Ovary (tissue), 7 donors: ENCODE measurements at regions not wholly inside any gene's neighbourhood (a gene's known extent, or its start where the extent isn't known, plus 50 kb on each side); places are given as distances from the start of the nearest gene placed in this dataset.

Experiments
- DNase-seq, 5 donors: peaks; one replicate each; pipeline ENCODE4 v3.0.0-alpha.2; 2019 to 2020
- H3K27ac ChIP-seq, 2 donors: fragments of 200-600 bp; one replicate each; pipeline versions ENCODE4 v1.5.1 to v1.8.0; 2019 to 2022
- H3K27me3 ChIP-seq: fragments of 200-600 bp; one replicate; pipeline ENCODE4 v1.8.0; 2022
- H3K36me3 ChIP-seq: fragments of 200-600 bp; sonication (generic); one replicate; pipeline ENCODE4 v1.5.1; 2019
- H3K4me1 ChIP-seq: one replicate; pipeline ENCODE4 v1.8.1; 2013; ENCODE audit warnings: mild to moderate bottlenecking, moderate library complexity; ENCODE audit not compliant: insufficient read depth
- H3K4me3 ChIP-seq: fragments of 200-600 bp; sonication (generic); one replicate; pipeline ENCODE4 v1.5.1; 2017
- H3K9me3 ChIP-seq, 2 donors: fragments of 200-600 bp in 1 of 2; sonication (generic) in 1 of 2; one replicate each; pipeline versions ENCODE4 v1.5.1 to v1.8.1; 2013 to 2019; ENCODE audit warnings: mild to moderate bottlenecking in 1 of 2, moderate library complexity in 1 of 2
- EP300 ChIP-seq: sonication (generic); formaldehyde crosslinking; IDR thresholded peaks from one replicate; pipeline ENCODE4 v1.6.1; 2017; ENCODE audit warnings: antibody characterized with exemption
- POLR2A ChIP-seq: fragments of 450-650 bp; IDR thresholded peaks from one replicate; pipeline ENCODE4 v1.6.1; 2017; ENCODE audit warnings: antibody characterized with exemption, mild to moderate bottlenecking, moderate library complexity
- WGBS, 3 donors: extraction: QIAGEN DNeasy Blood & Tissue Kit in 1 of 3; methylation state at CpG; one replicate each; pipeline versions ENCODE4 v1.1.5 to v1.1.7; 2013 to 2017; 5-methylcytosine and 5-hydroxymethylcytosine counted together
- intact Hi-C, 4 donors: fragments of 100-400 bp; cut with DNase I; formaldehyde crosslinking; loops; one replicate each; pipeline versions ENCODE4 v1.11.0 to v1.15.1; 2022 to 2023
- TF ChIP-seq, protein P1 (sequence below), 3 donors: fragments of 450-650 bp in 2 of 3; fragments of 200-600 bp in 1 of 3; IDR thresholded peaks; one replicate each; pipeline versions ENCODE4 v1.5.1 to v1.8.0; 2016 to 2022; ENCODE audit warnings: antibody characterized with exemption in 3 of 3, mild to moderate bottlenecking in 1 of 3
- donor health status: DM: no; HTN: no; CAD: no; lungs with moderate emphysema.
- donor health status: DM: no; HTN: no; CAD: no.
- donor health status: Bipolar disorder and iron deficiency.
- donor health status: DM: no; HTN: no; CAD: no.
- donor health status: DM: yes; HTN: yes; CAD: no.

DNA sequence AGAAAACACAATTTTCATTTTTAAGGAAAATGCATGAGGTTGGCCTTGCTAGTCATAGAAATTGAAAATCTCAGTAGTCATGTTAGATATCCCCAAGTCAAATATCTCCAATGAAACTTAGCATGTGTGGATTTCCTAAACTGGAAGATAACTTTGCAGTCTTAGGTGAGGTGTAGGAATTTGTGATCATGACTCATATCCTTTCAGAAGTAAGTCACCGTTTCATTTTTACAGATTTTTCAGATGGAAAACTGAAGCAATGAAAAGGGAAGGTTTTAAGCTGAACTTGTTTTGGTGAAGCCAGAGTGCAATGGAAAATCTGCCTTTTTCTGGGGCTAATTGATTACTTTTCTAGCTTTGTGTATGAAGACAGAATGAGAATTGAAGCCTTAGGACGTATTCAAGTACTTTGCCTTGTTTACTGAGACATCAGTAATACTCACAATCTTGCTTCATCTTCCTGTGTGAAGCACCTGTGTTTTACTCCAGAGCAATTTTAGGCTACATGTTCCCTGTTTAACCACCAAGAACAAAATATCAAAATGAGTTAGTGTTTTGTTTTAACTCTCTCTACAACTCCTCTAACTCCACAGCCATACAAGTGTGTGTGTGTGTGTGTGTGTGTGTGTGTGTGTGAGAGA, 1662.8 kb upstream of the ADGRL3 start:
- H3K4me3 ChIP-seq = no peak overlapping the region
- H3K9me3 ChIP-seq = no peaks in the 10 kb centered on the region
- no peaks in the 10 kb centered on the region for H3K27me3 ChIP-seq
- WGBS, 3 donors = 58 to 65% (median 59%) methylated on average over 2 of the region's 2 CpGs
- H3K36me3 ChIP-seq = no peaks in the 10 kb centered on the region
- TF ChIP-seq POLR2A = no peak
- TF ChIP-seq, protein P1, sequence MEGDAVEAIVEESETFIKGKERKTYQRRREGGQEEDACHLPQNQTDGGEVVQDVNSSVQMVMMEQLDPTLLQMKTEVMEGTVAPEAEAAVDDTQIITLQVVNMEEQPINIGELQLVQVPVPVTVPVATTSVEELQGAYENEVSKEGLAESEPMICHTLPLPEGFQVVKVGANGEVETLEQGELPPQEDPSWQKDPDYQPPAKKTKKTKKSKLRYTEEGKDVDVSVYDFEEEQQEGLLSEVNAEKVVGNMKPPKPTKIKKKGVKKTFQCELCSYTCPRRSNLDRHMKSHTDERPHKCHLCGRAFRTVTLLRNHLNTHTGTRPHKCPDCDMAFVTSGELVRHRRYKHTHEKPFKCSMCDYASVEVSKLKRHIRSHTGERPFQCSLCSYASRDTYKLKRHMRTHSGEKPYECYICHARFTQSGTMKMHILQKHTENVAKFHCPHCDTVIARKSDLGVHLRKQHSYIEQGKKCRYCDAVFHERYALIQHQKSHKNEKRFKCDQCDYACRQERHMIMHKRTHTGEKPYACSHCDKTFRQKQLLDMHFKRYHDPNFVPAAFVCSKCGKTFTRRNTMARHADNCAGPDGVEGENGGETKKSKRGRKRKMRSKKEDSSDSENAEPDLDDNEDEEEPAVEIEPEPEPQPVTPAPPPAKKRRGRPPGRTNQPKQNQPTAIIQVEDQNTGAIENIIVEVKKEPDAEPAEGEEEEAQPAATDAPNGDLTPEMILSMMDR (IDR thresholded peaks at IDR 0.05) = no peak
- no peak for TF ChIP-seq EP300
- H3K27ac ChIP-seq = no peak overlapping the region
- DNase-seq = no peak
- intact Hi-C loops = no loop called here
- H3K4me1 ChIP-seq = no peaks in the 10 kb centered on the region

DNA sequence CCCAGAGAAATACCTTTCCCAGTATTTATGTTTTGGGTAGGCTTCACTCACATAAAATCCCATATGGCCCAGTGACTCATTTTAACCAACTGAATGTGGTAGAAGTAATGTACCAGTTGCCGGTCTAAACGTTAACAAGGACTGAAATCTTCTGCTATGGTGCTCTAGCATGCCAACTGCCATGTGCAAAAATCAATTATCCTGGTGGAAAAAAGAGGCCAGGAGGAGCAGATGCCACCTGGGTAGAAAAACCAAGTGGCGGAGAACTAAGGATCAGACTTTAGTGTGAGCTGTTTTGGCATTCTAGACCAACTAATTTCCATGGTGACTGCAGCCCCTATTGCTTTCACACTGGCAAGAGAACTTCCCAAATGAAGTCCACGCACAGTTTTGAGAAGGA, 1660.7 kb upstream of the ADGRL3 start:
- H3K36me3 ChIP-seq = no peaks in the 10 kb centered on the region
- TF ChIP-seq EP300 (no peak), POLR2A (no peak)
- TF ChIP-seq, protein P1 (IDR thresholded peaks at IDR 0.05) = no peak
- H3K4me1 ChIP-seq = no peaks in the 10 kb centered on the region
- H3K9me3 ChIP-seq = no peaks in the 10 kb centered on the region
- DNase-seq = no peak
- H3K27me3 ChIP-seq = no peaks in the 10 kb centered on the region
- intact Hi-C loops = no loop called here
- H3K4me3 ChIP-seq = no peak overlapping the region
- WGBS, 3 donors = 88 to 93% (median 89%) methylated on average over 4 of the region's 4 CpGs
- H3K27ac ChIP-seq = no peak overlapping the region

DNA sequence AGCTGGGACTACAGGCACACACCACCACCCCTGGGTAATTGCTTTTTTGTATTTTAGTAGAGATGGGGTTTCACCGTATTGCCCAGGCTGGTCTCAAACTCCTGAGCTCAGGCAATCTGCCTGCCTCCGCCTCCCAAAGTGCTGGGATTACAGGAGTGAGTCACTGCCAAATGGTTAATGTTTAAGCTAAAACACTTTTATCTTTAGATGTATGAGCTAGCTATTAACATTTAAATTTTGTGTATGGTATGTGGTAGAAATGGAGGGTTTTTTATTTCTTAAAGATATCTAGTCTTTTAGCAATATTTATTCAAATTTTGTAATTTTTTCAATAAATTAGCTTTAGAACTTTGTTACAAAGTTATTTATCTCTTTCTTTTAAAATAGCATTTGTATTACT, 1659.8 kb upstream of the ADGRL3 start:
- intact Hi-C loops = no loop called here
- Histone ChIP-seq H3K36me3 (no peaks in the 10 kb centered on the region), H3K4me3 (no peak overlapping the region), H3K9me3 (no peaks in the 10 kb centered on the region), H3K27me3 (no peaks in the 10 kb centered on the region), H3K27ac (no peak overlapping the region), H3K4me1 (no peaks in the 10 kb centered on the region)
- WGBS, 3 donors = 73 to 82% (median 80%) methylated on average over 2 of the region's 2 CpGs
- TF ChIP-seq EP300 (no peak), POLR2A (no peak)
- TF ChIP-seq, protein P1 (IDR thresholded peaks at IDR 0.05) = no peak
- DNase-seq = no peak

DNA sequence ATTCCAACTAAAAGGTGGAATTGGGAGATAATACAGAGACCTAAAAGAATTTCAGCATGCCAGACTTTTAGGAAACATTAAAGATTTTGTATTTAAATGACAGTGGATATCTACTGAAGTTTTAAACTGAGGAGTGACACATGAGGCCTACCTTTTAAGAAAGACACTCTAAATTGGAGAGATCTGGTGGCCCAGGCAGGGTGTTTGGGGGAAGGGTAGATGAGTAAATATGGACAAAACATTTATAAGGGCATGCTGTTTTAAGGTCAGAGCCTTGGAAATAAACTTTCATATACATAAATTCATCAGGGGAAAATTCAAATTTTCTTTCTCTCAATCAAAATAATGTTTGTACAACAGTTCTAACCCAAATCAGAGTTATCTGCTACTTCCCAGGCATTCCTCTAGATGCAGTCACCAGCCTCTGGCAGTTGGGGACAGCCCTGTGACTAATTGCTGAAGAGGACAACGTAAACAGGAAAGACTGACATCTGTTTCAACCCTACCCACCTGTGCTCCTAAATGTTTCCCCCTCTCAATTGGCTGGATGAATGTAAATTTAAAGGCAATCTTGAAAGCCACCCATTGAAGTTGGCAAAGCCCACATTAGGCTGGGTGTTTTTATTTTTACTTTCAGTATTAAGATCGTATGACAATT, 1646.9 kb upstream of the ADGRL3 start:
- Histone ChIP-seq H3K27me3 (no peaks in the 10 kb centered on the region), H3K36me3 (no peaks in the 10 kb centered on the region), H3K4me3 (no peak overlapping the region), H3K27ac (no peak overlapping the region), H3K4me1 (no peaks in the 10 kb centered on the region), H3K9me3 (no peaks in the 10 kb centered on the region)
- intact Hi-C loops = no loop called here
- no peak for TF ChIP-seq EP300
- TF ChIP-seq POLR2A = no peak
- TF ChIP-seq, protein P1 (IDR thresholded peaks at IDR 0.05) = no peak
- 53 to 67% (median 53%) methylated on average over 2 of the region's 2 CpGs for WGBS, 3 donors
- DNase-seq = no peak
